HG03460 (cell line): ENCODE measurements at regions not wholly inside any gene's neighbourhood (a gene's known extent, or its start where the extent isn't known, plus 50 kb on each side); places are given as distances from the start of the nearest gene placed in this dataset.
"Not testable (repeated sequence)": the region's sequence is repeated elsewhere in the genome, so short reads cannot be mapped to it uniquely, and the experiment has no call there.

Experiments
- ATAC-seq: cut with Tn5 transposase; IDR thresholded peaks from one replicate; pipeline ENCODE4 v1.9.1; 2021; ENCODE audit not compliant: unreplicated experiment

- ATAC-seq, result no peak
These were observed 64.0 kb downstream of the GPRASP3 start for GRCh38 chrX:102784550-102784949.

GRCh38 chrX:102787283-102787682 lies 66.7 kb downstream of the GPRASP3 start:
- ATAC-seq, result no peak

GRCh38 chrX:102808336-102808735 lies 87.8 kb downstream of the GPRASP3 start:
- no peak for ATAC-seq

- not testable (repeated sequence) for ATAC-seq
These were observed 97.7 kb downstream of the GPRASP3 start for GRCh38 chrX:102818269-102818668.

- no peak for ATAC-seq
These were observed 104.4 kb upstream of the RAB40AL start for GRCh38 chrX:102832661-102833060.

GRCh38 chrX:102833136-102833535 lies 103.9 kb upstream of the RAB40AL start:
- ATAC-seq, result no peak

- no peak for ATAC-seq
These were observed 101.4 kb upstream of the RAB40AL start for GRCh38 chrX:102835504-102836146.

- no peak for ATAC-seq
These were observed 99.2 kb upstream of the RAB40AL start for GRCh38 chrX:102837847-102838246.

- no peak for ATAC-seq
These were observed 96.0 kb upstream of the RAB40AL start for GRCh38 chrX:102840871-102841705.

- no peak for ATAC-seq
These were observed 95.4 kb upstream of the RAB40AL start for GRCh38 chrX:102841706-102842003.

- ATAC-seq, result no peak
These were observed 92.1 kb upstream of the RAB40AL start for GRCh38 chrX:102845020-102845419.

GRCh38 chrX:102846544-102847236 lies 90.4 kb upstream of the RAB40AL start:
- no peak for ATAC-seq

- no peak for ATAC-seq
These were observed 89.7 kb upstream of the RAB40AL start for GRCh38 chrX:102847362-102847761.

- no peak for ATAC-seq
These were observed 87.7 kb upstream of the RAB40AL start for GRCh38 chrX:102849396-102849795.

GRCh38 chrX:102858826-102859549 lies 78.1 kb upstream of the RAB40AL start:
- ATAC-seq, result not testable (repeated sequence)

- no peak for ATAC-seq
These were observed 77.6 kb upstream of the RAB40AL start for GRCh38 chrX:102859550-102859871.

- no peak for ATAC-seq
These were observed 76.8 kb upstream of the RAB40AL start for GRCh38 chrX:102860235-102860634.

- peak; percentile 85 for ATAC-seq
These were observed 73.3 kb upstream of the RAB40AL start for GRCh38 chrX:102863735-102864134.

- ATAC-seq, result no peak
These were observed 70.0 kb upstream of the RAB40AL start for GRCh38 chrX:102866981-102867656.

- ATAC-seq, result no peak
These were observed 53.6 kb upstream of the RAB40AL start for GRCh38 chrX:102883491-102883890.
